Stimulated activated CD4-positive, alpha-beta T cell treated with anti-CD3 and anti-CD28 coated beads, Interleukin-2, amount 100 ng/mL, for 48 hours (primary cell): ENCODE measurements at regions not wholly inside any gene's neighbourhood (a gene's known extent, or its start where the extent isn't known, plus 50 kb on each side); places are given as distances from the start of the nearest gene placed in this dataset.
"Not testable (repeated sequence)": the region's sequence is repeated elsewhere in the genome, so short reads cannot be mapped to it uniquely, and the experiment has no call there.

Experiments used
- DNase-seq, 2 donors: peaks; one replicate each; pipeline ENCODE4 v3.0.0-alpha.2; 2020

DNA sequence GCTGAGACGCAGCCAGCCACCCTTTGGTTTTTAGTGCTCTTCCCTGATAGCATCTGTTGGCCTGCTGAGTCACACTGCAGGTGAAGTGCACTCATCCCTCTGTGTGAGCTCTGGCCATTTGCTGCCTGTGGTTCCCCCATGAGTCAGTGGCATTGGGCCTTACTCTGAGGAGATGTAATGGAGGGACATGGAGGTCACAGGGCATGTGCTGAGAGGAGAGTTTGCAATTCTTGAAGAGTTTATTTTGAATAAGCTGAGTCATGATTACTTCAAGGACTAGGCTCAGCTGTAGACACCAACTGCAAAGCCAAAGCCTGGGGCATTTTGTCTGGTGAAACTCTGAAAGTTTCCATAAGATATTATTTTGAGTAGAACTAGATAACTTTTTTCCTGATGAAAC lies 200.3 kb downstream of the BCL2L11 start:
- DNase-seq = not testable (repeated sequence)

DNA sequence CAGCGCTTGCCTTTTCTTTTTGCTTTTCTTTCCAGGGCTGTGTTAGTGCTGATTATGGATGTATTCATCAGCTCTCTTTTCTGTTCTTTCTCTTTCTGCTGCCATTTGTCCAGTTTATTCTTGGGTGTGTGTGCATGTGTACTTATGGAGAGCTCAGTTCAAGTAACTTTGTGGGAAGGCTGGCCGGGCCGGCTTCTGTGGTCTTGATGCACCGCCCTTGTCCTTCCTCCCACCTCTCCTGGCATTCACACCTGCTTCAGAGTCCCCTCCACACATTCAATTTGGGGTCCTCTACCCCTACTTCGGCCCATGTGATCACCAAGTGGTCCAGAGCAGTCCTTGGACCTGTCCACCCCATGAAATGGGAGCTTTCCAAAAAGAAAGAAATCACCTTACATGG lies 202.7 kb downstream of the BCL2L11 start:
- not testable (repeated sequence) for DNase-seq

DNA sequence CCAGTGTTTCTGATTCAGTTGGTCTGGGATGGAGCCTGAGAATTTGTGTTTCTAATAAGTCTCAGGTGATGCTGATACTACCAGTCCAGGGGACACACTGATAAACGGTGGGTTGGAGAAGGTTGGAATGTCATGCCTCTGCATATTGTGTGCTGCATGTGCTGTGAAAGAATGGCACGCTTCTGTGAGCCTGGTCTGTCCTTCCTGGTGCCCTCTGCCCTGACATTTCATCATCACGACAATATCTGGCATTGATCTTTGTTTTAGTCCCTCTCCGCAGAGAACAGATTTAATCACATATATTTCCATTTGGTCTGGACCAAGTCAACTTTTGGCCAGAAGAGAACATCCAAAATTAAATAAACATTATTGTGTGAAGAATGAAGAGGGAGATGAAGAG lies 207.0 kb downstream of the BCL2L11 start:
- not testable (repeated sequence) for DNase-seq

DNA sequence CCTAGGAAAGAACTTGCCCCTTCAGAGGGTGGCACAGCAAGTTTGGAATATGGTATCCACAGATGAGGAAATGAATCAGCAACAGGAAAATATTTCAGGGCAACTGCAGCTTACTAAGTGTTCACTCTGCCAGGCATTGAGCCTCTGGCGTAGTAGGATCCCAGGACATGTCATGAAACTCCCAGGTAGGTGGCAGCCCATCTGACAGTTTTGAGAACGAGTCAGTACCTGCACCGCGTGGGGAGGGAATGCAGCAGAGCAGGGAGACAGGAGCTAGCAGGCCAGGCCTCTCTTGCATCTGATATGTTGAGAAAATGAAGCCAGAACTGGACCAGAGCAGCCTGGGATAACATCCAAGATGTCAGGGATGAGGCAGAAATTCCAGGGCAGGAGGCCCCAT lies 208.6 kb downstream of the BCL2L11 start:
- not testable (repeated sequence) for DNase-seq

DNA sequence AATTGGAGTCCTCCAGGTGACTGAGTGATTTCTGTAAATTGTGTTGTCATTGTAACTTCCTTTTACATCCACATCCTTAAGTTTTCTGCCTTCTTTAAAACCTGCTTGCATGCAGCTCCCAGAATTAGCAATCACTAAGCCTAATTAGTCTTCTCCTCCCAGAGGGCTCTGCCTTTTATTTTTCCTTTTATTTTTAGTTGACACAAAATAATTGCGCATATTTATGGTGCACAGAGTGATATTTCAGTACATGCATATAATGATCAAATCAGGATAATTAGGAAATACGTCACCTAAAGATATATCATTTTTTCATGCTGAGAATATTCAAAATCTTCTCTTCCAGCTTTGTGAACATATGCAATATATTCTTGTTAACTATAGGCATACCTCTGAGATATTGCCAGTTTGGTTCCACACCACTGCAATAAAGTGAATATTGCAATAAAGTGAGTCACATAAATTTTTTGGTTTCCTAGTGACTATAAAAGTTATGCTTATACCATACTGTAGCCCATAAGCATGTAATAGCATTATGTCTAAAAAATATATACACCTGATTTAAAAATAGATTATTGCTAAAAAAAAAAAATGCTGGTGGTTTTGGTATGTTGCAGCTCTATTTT lies 210.5 kb downstream of the BCL2L11 start:
- not testable (repeated sequence) for DNase-seq

DNA sequence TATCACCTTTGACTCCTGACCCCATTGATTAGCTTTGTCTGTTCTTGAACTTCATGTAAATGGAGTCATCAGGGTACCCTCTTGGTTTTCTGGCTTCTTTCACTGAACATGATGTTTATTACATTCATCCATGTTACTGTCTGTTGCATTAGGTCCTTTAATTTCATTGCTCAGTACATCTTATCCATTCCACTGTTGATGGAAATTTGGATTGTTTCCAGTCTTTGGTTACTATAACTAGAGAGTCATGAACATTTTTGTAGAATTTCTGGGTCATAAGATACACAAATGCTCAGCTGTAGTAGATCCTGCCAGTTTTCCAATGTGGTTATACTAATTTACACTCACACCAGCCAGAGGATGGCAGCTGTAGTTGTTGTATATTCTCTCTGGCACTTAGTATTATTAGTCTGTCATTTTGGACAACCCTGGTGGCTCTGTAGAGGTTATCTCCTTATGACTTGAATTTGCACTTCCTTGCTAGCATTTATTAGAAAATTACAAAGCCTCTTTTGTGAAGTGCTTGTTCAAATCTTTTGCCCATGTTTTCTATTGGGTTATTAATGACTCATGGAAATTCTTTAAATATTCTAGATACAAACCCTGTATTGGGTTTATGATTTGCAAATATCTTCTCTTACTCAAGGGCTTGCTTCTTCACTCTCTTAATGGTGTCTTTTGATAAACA lies 214.7 kb downstream of the BCL2L11 start:
- not testable (repeated sequence) for DNase-seq

DNA sequence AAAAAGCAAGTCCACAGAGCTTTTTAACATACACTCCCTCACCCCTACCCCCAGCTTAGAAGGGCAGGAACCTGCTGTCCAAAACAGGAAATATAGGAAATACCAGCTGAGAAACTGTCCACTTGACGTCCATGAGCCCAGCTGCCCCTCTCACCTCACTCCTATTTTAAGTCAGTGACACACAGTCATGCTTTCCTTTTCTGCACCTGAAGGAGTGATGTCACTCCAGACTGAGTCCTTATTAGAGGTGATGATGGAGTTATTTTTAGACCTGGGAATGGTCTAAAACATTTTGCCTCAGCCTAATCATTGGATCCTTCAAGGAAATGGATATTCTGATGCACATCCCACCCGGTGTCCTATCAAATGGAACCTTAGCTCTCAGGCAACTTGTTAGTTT lies 217.8 kb downstream of the BCL2L11 start:
- not testable (repeated sequence) for DNase-seq

DNA sequence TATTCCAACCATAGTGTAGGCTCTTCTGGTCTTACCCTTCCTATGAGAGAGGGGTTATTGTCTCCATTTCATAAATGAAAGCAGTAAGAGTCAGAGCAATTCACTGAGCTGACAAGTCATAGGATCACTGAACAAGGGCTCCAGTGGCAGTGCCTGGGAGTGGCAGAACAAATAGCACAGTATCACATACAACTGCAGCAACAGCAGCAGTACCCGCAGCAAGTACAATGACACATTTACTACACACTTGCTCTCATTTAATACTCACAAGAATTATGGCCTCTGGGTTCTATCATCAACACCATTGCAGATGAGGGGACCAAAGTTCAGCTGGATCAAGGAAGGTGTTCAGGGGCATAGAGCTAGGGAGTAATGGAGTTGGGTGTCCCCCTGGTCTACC lies 218.8 kb downstream of the BCL2L11 start:
- not testable (repeated sequence) for DNase-seq

DNA sequence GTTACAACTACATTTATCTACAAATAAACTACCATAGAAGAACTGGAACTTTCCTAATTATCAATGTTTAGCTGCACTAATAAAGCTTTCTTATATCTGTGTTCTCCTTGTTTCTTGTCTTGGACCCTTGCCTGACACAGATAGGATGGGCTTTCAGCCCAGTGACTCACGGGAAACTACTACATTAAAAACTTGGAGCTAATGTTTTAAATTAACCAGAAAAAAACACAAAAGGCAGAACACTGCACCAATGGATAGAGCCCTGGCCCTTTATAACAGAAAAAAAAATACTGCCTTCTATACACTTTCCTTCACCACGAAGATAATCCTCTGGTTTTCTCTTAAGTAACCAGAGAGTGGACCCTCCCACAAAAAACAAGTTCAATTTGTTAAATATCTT lies 223.9 kb downstream of the BCL2L11 start:
- DNase-seq = not testable (repeated sequence)

DNA sequence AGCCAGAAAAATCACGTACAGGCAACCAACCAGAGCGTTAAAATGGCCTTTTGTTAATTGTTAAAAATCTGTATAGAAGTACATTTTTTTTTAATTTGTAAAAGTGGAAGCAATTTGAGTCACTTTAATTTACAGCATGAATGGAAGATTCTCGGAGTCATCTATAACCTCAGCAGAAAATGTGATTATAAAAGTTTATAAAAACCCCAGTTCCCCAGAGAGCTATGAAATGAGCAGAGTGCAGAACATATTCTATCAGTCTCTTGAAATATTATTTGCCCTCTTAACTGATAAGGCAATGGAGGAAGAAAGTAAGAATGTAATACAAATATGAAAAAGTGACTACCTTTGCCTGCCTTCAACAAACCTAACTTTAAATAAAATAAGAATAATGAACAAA lies 224.7 kb downstream of the BCL2L11 start:
- DNase-seq = not testable (repeated sequence)

DNA sequence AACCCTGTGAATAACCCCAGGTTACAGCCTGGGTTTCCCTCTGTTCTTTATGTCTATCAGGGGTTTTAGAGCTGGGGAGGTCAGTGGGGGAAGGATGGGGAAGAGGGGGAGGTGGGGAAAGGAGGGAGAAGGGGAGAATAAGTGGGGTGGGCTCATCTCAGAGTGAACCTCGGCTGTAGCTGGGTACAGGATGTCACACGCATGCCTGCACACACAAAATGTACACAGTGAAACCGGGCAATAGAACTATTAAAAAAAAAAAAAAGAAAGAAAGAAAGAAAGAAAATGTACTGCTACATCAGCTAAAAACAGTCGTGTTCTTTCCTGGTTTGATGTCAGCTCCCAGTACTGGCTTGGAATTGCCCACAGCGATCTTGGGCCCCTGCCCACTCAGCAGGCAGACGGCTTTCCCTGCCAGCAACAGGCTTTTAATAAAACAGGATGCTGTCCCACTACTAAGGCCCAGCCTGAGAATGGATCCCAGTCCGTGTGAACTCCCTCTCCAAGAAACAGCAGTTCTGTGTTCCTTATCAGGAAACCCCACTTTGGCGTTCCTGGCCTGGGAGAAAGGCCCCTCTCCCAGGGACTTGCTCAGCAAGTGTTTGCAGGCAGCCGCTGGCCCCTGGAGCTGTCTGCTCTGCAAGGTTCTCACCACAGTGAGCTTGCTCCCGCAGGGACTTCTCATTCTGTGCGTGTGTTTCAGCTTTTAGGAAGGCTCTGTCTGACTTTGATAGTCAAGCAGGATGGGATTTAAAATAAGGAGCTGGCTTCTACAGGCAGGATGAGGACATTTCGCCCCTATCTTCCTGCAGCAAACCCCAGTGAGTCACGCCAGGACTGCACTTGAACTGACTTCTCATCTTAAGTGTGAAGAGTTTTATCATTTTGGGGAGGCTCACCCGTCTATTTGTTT lies 225.6 kb downstream of the BCL2L11 start:
- DNase-seq = not testable (repeated sequence)

DNA sequence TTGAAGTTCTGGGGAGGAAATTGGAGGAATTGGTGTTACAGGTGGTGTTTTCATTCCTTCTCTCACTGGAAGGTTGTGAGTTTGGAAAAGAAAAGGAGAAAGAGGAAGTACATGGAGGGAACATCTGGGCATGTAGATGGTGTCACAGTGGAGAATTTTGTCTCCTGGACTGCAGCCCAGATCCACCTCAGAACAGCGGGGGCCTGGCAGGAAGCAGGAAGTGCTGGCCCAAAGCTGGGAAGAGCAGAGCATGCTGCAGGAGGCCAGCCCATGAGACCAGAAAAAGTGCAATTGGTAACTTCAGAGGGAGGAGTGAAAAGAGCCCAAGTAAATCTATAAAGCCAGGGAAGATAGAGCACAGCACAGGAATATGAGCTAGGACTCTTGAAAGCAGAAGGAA lies 227.0 kb downstream of the BCL2L11 start:
- not testable (repeated sequence) for DNase-seq

DNA sequence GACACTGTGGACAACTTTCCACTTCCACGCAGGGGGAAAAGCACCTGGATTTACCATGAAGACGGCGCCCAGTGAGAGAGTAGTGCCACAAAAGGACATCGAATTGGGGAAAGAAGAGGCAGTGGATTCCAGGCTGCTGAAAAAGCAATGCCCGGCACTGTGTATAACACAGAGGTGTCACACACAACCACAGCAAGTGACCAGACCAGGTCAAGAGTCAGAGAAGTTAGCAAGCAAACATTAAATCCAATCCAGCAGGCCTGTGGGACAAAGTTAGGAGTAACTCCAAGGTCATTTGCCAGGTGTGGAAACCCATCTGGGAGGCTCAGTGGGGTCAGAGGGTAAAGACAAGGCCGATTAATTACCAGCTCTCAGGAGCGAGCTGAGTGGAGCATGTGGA lies 227.6 kb downstream of the BCL2L11 start:
- DNase-seq = not testable (repeated sequence)

DNA sequence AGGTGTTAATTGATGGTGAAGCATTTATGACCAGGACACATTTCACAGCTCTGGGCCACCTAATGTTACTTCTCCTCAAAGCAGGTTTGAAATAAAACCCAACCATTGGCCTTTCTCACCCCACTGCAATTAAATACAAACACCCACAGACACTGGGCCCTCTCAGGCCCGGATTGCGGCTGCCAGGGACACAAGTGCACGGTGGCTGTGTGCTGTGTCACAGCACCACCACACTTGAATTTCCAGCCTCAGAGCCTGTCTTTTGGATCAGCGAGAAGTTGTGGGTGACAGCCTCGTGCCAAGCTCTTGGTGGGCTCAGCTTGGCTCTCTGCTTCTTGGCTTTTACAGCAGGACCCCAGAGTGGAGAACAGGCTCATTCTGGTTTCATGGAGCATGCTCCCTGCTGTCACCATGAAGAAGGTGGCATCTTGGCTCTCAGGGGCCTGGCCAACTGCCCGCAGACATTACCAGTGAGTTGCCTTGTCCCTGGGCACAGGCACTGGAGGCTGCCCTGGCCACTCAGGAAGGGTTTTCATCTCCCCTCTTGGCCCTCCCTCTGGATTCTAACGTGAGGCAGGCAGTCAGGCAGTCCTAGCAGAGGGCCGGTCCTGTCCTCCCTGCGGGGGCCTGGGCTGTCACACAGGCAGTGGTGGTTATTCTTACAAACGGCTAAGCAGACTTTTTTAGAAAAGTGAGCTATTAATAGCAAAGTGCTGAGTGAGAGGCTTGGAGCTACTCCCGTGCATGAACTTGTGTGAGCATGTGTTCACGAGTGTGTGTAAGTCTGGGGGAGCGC lies 234.5 kb downstream of the BCL2L11 start:
- DNase-seq = not testable (repeated sequence)

DNA sequence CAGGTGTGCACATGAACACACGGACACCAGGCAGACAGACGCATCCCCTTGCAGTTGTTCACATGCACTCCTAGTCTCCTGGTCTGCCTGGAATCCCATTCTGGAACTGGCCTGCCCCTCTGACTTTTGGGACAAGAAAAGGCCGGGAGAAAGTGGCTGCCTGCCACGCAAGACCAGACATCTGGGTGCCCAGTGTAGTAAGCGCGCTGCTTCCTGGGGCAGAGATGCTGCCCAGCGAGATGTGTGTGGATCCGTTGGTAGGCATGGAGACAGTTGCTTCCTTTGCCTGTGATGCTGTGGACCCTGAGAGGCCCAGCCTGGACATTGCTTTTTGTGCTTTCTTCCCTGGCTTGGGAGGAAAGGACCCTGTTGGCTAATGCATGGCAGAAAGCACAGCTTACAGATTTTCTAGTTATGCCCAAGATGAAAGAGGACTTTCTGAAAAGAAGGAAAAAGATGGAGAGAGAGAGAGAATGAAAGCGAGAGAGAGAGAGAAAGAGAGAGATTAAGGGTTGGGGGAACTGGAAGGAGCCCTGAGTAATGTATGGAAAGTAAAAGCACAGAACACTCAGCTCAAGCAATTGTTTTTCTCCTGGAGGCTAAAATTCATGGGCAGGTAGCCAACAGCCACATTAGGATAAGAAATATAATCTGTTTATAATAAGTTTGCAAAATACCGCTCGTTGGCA lies 235.3 kb downstream of the BCL2L11 start:
- not testable (repeated sequence) for DNase-seq

DNA sequence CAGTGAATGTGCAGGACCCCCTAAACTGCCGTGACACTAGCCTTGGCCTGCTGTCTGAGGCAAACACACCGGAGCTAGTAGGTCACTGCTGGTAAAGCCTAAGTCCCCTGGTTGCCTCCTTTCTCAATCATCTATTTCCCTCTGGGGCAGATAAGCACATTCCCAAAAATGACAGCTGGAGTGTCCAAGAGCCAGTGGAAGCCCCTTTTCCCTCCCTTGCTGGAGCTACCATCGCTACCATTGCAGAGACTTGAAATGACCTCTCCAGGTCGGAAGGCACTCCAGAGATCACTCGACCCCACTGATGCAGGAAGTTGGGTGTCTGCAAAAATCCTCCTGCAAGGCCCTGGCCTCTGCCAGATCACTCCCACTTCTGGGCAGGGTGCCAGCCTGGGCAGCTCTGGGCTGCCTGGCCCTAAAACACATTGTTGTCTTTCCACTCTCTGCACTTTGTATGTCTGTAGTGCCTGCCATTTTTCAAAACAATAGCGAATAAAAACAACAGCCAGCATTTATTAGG lies 235.9 kb downstream of the BCL2L11 start:
- DNase-seq = not testable (repeated sequence)

DNA sequence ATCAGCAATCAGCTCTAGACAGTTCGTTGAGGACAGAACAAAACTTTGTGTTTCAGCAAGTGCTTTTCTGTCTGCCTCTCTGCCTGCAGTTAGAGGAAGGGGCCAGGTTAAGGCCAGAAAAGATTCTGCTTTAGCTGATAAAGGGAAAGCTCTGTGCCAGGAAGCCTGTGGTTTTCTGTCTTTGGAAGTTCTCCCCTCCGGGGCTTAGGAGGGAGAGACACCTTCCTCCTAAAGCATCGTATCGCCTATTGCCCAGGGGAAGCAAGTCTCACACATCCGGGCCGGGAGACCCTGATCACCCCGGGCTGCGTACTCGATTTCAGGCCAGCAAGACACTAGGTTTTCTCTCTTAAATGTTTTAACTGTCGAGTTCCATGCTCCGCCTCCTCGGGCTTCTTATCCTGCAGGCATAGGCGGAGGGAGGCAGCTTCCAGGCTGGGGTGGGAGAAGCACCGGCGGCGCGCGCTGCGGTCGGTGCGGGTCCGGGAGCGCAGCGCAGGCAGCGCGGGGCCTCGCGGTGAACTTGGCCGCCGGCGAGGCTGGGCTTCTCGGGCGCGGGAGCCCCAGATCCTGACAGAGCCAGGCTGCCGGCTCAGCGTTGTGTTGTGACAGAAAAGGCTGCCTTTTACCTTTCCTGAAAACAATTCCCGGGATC lies 245.4 kb downstream of the BCL2L11 start:
- DNase-seq = not testable (repeated sequence)

DNA sequence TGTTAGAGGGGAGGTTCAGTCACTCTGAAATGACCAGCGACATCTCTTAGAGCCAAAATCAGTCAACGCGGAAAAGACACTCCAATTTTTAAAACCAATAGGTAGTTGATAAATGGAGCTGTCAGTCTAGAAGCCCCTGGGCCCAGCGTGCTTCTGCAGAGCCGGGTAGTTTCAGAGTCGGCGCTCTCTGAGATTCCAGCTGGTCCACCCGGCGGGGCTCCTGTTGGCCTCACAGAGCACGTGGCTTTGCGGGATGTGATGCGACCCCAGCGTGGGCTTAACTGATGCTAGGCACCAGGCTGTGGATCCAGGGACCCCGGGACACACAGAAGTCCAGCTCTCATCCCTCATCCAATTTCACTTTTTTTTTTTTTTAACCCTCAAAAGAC lies 245.9 kb downstream of the BCL2L11 start:
- DNase-seq = not testable (repeated sequence)

DNA sequence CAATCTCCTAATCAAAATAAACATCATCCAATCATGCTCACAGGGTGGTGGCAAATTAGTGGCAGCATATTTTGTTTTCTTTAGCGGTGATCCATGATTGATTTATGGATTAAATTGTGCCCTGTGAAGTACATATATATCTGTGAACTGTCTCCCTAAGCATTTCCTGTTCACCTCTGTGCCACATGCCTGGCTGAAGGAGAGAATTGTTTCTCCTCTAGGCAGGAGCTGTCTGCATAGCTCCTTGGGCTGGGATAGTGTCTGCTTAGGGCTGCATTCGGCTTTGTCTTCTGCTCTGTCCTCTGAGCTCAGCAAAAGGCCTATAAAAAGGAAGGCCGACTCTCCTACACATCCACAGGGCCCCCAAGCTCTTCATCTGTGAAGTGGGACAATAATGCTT lies 246.4 kb downstream of the BCL2L11 start:
- DNase-seq = not testable (repeated sequence)

DNA sequence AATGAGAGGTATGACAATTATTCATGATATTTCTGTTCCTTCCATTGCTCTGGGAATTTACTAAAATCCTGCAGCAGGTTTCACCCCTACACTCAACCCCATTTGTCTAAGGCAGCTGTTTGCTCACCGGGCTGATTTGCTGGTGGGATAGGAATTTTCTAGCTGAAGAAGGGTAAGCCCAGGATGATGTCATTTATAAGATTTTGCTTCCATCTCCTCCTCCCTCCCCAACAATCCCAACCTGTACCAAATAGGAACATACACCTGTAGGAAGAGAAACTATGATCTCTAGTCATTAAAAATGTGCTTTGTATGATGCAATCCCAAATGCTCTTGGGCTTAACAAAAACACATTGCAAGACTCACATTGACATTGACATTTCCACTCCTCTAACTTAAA lies 247.2 kb downstream of the BCL2L11 start:
- not testable (repeated sequence) for DNase-seq

DNA sequence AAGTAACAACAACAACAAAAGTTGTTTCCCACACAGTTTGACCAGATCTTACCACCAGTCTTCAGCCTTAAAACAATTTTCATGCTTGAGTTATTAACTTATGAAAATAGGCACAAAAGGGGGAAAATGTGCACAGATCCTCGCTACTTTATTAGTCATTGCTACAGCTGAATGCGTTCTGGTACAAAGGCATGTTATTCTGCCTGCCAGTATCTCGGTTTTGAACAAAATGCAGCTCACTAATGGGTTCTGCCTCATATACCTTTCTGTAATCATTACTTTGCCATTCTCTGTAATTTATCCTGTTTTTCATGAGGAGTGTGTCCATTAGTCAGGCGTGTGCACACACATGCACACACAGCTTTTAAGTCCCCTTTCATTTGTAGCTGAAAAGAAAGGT lies 247.6 kb downstream of the BCL2L11 start:
- DNase-seq = not testable (repeated sequence)
